WTC11 (cell line): ENCODE measurements at regions not wholly inside any gene's neighbourhood (a gene's known extent, or its start where the extent isn't known, plus 50 kb on each side); places are given as distances from the start of the nearest gene placed in this dataset.

Experiments
- NFYB ChIP-seq: sonication (generic); formaldehyde crosslinking; conservative IDR thresholded peaks from 2 replicates; pipeline ENCODE4 v1.8.0; 2022; ENCODE audit warnings: low read depth, missing genetic modification reagents
- TF ChIP-seq, protein P1 (sequence below): fragments of 200-600 bp; IDR thresholded peaks from 2 replicates; pipeline ENCODE4 v1.8.0; 2022; ENCODE audit warnings: antibody characterized with exemption

GRCh38 chr5:27727254-27727653 is 688.9 kb upstream of the CDH9 start:
- no peak for TF ChIP-seq NFYB (CRISPR knock-in tag)
- TF ChIP-seq, protein P1, sequence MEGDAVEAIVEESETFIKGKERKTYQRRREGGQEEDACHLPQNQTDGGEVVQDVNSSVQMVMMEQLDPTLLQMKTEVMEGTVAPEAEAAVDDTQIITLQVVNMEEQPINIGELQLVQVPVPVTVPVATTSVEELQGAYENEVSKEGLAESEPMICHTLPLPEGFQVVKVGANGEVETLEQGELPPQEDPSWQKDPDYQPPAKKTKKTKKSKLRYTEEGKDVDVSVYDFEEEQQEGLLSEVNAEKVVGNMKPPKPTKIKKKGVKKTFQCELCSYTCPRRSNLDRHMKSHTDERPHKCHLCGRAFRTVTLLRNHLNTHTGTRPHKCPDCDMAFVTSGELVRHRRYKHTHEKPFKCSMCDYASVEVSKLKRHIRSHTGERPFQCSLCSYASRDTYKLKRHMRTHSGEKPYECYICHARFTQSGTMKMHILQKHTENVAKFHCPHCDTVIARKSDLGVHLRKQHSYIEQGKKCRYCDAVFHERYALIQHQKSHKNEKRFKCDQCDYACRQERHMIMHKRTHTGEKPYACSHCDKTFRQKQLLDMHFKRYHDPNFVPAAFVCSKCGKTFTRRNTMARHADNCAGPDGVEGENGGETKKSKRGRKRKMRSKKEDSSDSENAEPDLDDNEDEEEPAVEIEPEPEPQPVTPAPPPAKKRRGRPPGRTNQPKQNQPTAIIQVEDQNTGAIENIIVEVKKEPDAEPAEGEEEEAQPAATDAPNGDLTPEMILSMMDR = no peak
